ENCODE measurements at regions not wholly inside any gene's neighbourhood (a gene's known extent, or its start where the extent isn't known, plus 50 kb on each side); places are given as distances from the start of the nearest gene placed in this dataset.
"Not testable (repeated sequence)": the region's sequence is repeated elsewhere in the genome, so short reads cannot be mapped to it uniquely, and the experiment has no call there.

DNA sequence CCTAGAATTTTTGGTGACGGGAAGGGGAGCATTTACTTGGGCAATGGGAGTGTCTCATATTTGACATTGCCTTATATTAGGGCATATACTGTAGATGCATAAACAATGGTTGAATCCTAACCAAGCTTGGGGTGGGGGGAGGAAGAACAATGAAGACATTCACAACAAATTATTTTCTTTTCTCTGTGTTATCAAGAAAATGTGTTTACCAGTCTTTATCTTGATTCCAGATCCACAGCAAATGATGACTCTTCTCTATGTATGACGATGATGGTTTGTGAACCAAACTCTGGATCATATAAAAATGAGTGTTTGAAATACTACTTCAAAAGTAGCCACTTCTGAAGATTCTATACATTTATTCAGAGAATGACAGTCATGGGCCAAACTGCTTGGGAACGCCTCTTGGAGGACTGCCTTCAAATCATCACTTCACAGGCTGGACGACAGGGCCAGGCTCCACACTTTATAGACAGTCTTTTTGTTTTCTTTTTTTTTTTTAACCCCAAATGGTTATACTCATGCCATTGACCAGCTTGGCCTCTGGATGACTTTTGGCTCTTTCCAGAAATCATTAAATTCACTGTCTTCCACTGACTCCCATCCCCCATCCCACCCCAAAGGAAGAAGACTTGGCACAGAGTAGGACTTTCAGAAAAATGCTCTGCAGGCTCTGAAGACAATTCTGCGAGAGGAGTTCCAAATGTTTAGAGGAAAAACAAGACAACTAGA, 123.8 kb upstream of the LIFR start:
- no peak for DNase-seq (ENCODE audit: low read depth)

DNA sequence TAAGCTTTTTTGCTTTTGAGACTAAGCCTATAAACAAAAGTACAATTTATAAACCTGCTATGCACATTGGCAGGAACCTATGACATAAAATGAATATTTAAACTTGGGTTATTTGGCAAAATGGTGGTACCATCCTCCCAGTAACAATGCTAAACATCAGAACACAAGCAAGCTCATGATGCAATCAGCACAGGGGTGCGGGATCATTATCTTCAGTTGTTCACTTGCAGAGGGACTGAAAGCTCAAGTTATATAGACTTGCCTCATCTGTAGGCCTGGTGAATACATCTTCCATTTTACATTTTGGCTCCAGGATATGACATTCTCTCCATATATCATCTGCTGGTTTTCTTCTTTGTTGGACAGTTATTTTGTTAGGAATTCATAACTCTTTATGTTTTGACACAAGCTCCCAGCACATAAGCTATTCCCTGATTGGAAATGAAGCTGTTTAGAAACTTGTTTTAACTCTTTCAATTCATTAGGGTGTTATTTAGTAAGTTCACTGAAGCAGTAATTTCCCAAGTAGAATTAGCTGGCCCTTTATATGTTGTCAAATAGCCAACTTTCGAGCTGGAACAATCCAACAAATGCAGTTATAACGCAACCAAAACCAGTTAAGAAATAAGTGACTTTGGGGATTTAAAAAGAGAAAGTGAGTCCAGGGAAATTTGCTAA, 124.7 kb upstream of the LIFR start:
- DNase-seq (ENCODE audit: low read depth), result no peak

DNA sequence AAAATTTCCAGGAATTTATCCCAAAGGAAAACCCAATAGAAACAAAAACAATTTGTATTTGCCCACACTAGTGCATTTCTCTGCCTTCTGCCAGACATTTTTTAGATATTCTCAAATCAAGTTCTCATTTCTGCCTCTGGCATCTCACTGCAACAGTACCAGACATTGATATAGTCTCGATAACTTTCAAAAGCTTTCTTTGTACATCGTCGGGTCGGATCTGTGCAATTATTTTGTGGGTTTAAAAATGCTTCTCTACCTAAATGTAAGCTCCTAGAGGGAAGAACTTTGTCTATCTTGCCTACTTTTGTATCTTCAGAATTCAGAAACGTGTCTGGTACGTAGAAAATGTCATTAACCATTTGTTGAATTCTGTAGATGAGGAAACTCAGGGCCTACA, 125.5 kb upstream of the LIFR start:
- DNase-seq (ENCODE audit: low read depth), result no peak

DNA sequence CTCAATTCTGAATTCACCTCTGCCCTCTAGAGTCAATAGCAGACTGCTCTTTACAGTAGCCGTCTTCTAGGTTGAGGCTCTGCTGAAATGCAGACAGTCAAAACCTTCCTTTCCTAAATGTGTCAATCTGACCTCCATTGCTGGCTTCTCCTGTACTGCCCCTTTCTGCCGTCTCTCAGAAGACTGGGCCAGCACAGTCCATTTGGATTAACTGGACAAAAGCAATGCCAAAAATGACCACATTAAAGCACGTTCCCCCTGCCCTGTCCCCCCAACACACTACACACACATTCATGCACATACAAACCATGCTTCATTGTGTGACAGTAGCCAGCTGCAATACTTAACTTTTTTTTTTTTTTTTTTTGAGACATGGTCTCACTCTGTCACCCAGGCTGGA, 130.2 kb upstream of the LIFR start:
- no peak for DNase-seq (ENCODE audit: low read depth)

DNA sequence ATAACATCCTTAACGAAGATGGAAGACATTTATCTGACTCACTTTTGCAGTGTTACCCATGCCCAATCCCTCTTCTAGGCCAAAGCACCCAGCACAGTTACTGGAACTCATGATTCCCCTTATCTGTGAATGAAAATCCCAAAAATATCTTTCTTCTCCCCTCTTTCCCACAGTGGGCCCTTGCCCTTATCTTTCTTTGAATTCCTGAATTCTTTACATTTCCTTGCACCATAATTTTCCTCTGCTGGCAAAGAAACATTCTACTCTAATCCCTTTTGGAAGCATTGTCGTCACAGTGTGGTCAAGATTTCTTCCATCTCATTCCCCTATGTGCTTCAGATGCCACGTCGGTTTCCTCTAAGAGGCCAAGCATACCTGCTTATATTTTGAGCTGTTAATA, 135.9 kb upstream of the LIFR start:
- DNase-seq (ENCODE audit: low read depth), result no peak

DNA sequence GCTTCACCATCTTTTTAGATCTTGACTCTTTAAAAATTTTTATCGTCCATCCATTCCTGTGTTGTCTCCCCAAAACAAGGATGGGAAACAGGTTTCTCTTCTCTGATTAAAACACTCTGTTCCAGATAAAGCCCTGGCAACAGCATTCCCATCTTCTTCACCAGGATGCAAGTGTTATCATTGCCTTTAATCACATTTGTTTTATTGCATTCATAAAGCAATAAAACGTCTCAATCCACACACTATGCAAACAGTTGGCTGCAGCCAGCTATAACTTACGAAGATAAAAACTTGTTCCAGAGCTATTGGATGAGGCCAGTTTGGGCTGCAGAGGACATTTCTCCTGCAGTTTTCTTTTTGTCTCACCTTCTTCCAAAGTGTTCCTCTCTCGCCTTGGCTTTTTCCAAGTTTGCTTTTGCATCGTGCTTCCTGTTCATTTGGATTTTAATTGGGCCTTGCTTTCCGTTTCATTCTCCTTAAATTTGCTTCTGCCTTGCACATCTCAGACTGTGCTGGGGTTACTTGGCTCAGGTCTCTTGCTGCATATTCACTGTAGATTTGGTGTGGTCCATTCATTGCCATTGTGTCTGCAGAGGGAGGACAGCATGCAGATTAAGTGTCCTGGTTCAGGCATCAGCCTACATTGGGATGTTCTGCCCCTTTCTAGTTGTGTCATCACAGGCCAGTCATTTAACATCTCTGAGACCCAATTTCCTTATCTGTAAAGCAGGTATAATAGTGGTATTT, 136.5 kb upstream of the LIFR start:
- no peak for DNase-seq (ENCODE audit: low read depth)

DNA sequence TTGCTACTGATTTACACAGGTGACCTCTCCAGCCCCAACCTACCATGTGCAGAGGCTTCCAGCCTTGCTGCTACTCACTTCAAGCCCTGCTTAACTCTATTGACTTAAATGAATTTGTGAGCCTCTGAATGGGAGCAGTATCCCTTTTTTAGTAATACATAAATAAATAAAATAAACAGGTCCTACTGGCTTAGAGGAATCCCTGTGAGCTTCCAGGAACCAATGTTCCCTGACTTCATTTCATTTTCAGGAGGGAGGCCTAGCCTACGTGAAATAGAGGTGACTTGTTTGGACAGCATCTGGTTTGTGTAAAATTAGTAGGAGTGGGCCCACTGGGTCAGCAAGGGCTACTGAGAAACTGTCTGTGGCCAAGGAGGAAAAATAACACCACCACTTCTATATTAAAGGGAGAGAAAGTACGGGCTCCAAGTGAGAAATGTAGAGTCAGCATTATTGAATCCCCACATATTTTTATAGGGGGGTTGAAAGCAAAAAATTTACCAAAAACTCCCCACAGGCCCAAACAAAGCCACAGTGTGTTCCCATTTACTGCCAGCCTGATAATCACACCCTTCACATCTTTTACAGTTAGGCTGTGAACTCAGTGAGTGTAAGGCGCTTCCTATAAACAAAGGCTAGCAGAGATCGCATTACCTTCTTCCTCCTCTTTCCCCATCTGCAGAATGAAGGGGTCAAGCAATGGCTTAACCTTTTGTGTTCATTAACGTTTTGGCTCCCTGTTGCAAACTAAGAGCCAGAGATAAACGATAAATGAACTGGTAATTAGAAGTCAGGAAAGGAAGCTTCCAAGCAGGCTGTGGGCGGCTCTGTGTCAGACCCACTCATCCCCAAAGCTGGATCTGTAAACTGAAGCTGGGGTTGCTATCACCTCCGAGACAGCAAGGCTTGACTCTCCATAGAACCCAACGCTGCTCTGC, 138.8 kb upstream of the LIFR start:
- DNase-seq (ENCODE audit: low read depth), result no peak

DNA sequence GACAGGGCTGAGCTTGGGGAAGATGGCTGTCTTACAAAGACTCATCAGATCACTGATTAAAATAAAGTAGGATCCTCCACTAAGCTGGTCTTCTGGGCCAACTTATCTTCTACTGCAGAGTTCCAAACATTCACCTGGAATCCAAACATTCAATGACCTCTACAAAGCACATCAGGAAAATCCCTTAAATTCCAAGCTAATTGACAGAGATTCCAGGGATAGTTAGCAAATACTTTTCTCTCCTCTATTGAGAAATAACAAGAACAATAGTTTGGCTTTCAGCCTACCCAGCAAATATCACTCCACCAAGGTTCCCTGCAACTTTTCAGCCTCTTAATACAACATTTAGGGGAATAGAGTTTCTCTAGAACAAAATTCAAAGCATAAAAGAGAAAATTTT, 140.6 kb upstream of the LIFR start:
- DNase-seq (ENCODE audit: low read depth), result no peak

DNA sequence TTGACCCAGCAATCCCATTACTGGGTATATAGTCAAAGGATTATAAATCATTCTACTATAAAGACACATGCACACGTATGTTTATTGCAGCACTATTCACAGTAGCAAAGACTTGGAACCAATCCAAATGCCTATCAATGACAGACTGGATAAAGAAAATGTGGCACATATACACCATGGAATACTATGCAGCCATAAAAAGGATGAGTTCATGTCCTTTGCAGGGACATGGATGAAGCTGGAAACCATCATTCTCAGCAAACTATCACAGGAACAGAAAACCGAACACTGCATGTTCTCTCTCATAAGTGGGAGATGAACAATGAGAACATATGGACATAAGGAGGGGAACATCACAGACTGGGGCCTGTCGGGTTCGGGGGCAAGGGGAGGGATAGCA, 140.3 kb upstream of the OSMR start:
- DNase-seq (ENCODE audit: low read depth), result not testable (repeated sequence)

DNA sequence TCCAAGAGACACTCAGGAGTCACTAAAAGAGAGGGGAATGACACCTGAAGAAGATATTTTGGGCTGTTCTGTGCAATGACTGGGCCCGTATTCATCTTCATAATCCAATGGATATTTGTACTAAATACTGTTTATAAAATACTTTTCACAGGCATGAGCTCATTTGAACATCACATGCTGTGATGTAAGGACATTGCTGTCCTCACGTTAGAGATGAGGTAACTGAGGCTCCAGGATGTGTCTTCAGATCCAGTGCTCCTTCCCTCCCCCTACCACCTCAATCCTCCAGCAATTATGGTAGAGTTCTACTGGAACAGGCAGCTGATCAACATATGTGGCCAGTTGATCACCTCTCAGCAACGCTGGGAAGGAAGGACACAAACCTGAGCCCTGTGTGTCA, 139.4 kb upstream of the OSMR start:
- no peak for DNase-seq (ENCODE audit: low read depth)

DNA sequence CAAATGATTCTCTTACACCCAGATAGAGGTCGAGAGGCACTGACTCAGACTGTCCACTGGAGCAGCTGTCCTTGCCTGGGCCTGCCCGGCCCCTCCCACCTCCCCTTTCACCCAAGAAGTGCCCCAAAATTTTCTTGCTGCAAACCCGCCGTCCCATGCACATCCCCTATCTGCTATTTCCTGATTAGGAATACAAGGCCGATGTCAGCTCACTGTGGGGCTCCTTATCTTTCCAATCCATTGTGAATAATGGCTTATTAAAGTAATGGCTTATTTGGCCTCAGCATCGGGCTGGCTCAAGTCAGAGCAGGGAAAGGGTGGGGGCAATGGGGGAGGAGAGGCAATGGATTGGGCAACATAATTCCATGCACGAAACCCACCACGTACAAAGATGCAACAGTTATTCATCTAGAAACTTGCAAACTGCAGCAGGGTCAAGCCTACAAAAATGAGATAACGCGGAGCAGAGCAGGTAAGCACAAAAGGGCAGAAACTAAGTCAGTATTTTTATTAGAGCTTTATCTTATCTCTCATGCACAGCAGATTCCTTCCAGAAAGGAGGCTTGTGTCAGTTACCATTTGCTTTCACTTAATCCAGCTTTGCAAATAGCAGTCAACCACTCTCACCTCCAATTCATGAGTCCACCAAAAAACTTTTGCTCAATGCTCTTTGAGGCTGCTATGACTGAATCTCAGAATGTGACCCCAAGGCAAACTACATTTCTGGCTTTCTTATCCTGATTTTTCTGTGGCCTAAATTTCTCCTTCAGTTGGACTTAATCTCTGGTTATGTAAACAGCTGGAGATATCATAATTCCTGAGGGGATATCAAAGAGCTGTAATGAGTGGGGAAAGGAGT, 138.2 kb upstream of the OSMR start:
- no peak for DNase-seq (ENCODE audit: low read depth)

DNA sequence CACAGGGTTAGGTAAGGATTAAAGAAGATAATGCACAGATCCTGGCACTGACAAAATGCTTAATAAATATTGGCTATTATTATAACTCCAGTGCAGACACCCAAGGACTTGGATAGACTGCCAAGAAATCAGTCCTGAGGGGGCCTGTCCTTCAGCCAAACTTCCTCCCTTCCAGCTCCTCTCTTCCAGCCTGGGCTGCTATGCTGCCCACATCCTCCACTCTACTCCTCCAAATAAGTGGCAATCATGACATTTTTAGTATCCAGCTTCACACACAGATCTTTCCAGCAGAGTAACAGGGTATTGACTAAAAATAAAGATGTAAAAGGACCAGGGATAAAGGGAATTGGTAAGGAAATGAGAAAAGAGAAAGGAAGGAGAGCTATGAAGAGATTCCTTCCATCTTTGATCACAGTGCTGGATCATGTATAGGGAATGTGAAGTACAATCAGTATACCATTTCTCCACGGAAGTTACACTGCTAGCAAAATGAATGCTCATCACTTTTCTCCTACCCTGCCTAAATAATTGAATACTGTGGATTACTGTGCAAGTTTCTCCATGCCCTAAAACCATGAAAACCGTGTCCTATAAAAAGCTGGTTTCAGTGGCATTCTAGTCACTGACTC, 136.0 kb upstream of the OSMR start:
- DNase-seq (ENCODE audit: low read depth), result no peak

DNA sequence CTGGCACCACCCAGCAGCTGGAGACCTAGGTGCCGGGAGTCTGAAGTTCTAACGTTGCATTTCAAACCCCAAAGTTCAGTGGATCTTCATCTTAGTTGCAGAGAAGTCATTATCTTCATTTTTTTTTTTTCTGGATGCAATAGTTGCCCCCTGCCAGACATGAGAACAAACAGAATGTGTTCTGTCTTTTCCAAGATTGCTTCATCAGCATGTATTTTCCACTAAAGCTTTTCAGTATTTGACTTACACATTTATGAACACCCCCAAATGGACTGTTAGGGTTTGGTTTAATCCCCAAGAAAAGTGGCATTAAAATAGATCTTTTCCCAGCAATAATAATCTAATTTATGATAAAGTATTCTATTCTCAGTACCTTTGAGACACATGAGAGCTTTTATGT, 135.2 kb upstream of the OSMR start:
- DNase-seq (ENCODE audit: low read depth), result no peak

DNA sequence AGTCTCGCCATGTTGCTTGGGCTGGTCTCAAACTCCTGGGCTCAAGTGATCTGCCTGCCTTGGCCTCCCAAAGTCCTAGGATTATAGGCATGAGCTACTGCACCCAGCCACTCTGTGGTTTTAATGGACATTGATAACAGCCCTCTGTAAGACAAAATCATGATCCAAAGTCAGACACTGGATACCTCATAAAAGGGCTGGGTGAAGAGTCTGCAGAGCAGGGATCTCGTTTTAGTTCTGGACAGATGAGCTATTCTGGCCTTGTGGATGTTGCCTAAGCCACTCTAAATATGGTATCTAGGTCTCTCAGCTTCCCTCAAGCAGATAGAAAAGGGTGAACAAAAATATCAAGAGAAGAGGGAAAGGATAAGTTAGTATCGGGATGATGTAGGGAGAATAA, 133.4 kb upstream of the OSMR start:
- DNase-seq (ENCODE audit: low read depth), result no peak

DNA sequence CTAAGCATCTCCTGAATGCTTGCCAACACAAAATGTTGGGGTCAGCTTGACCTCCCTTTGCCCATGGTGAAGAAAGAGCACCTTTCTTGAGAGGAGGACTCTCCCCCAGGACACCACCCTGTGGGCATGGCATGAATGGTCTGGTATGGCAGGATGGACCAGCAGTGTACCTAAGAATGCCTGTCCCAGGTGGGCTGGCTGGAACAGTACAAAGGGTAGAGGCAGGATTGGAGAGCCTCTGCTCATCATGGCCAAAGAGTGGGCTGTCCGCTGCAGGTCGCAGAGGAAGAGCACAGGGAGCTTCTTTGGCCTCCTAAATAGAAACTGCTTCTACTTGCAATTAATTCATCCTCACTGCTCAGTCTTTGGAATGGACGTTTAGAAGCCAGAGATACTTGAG, 131.6 kb upstream of the OSMR start:
- DNase-seq (ENCODE audit: low read depth), result no peak

DNA sequence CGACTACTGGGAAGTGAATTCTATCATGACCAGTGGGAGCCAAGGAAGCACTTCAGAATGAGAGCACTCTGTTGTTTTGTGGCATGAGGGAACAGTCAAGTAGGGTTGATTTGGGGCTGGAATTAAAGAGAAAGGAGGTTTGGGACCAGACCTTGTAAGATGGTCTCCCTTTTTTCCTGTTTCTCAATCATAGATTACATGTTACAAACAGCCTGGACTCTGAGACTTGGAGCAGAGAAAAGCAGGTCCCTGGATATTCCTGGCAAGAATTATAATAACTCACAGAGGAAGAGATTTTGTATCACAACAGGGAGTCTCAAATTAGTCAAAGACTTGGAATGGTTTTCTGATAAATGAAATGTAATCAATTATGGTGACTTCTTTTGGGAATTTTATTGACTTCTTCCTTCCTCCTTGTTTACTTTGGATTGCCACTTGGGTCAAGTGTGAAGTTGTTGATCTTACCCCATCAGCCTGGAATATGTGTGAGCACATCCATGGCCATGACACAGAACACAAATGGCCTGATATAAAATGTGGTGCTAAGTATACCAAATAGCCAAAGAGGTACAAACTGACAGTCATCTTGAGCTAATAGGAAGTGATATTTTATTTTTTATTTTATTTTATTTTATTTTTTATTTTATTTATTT, 131.0 kb upstream of the OSMR start:
- DNase-seq (ENCODE audit: low read depth), result no peak

DNA sequence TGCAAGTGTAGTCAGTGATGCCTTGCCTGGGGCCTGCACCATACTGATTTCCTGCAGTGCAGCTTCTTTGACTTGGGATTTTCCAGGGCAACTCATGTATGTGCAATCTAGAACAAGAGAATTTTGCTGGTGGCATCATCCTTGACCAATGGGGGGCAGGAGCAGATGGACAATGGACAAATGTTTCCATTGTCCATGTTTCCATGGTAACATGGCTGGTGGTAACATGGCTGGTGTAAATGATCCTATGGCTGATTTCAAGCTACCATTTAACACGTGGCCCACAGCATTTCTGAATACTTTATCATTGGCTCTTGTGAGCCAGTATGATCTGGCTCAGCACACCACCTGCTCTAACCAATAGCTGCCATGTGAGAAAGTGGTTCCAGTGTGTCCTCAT, 130.1 kb upstream of the OSMR start:
- DNase-seq (ENCODE audit: low read depth), result no peak

DNA sequence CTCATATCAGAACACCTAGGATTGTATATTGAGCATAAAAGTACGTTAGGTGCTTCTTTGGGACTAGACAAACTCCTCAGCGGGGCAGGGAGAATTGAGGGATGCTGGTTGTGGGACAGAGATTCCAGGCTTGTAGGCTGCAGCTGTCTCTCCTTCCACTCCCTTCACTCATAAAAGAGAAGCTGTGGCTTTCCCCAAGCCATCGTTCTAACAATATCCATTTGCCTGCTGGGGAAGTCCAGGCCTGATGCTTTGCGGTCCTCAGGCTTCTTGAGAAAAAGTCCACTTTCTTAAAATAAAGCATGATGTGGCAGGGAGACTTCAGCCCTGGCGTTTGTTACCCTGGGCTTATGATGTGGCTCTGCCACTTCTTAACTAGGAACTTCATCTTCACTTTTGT, 129.3 kb upstream of the OSMR start:
- DNase-seq (ENCODE audit: low read depth), result no peak

DNA sequence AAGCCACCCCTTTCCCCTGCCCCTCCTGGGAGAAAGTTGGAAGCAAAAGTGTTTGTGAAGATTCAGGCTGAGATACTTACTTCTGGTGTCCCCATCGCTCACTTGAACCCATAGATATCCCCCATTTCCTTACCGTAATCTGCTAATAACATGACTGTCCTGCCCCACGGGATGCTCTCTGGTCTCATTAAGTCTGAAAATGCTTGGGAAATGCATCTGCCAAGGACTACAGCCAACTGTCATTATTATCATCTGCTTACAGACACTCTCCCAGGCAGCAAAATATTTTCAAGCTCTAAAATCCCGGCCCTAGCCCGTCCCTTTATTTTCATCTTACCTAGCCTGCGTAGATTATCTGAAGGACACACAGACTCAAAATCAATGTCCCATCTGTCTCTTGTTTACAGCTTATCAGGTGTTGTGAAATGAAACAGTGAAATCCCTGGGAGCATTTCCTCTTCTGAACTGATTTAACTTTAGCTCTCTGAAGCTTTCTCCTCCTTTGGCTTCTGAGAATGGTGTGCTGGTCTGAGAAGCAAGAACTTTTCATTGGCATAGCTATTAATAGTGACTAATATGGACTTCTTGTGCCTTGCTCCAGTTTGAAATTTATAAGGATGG, 126.9 kb upstream of the OSMR start:
- DNase-seq (ENCODE audit: low read depth), result no peak

DNA sequence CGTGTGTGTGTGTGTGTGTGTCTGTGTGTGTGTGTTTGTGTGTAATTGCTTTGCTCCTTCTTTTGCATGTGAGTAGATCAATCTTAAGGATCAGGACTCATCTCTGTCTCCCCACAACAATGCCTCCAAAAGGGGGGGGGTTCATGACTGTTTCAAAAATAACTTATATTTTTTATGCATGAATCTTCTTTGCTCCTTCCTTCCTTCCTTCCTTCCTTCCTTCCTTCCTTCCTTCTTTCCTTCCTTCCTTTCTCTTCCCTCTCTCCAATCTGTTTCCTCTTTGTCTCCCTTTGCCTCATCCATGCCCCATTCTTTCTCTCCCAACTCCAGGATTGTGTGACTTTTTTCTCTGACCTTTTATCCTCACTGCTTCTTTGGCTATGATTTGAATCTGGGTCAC, 126.4 kb upstream of the OSMR start:
- DNase-seq (ENCODE audit: low read depth), result no peak
